OCI-LY7 (cell line): ENCODE measurements at regions not wholly inside any gene's neighbourhood (a gene's known extent, or its start where the extent isn't known, plus 50 kb on each side); places are given as distances from the start of the nearest gene placed in this dataset.

Experiments used
- BruUV-seq: library from RNA; stranded (reverse); fragments of 400-500 nt; replicated peaks from 2 replicates; lab custom pipeline; 2021; lab: Mats Ljungman, UMichigan
- CTCF ChIA-PET: fragments of 300-600 bp; sonication (Branson Sonifier 250); formaldehyde crosslinking; loops from one replicate; lab custom pipeline; 2022; ENCODE audit warnings: antibody characterized with exemption; ENCODE audit not compliant: unreplicated experiment; lab: Charles Lee
- POLR2A ChIA-PET: fragments of 300-600 bp; sonication (Branson Sonifier 250); formaldehyde crosslinking; loops from one replicate; lab custom pipeline; 2022; ENCODE audit warnings: antibody characterized with exemption; lab: Charles Lee
- DNase-seq: peaks from one replicate; pipeline ENCODE4 v3.0.0-alpha.2; 2015; ENCODE audit warnings: low spot score
- H2AFZ ChIP-seq: fragments of 200-600 bp; sonication (generic), shearing (Covaris generic); 2 replicates; pipeline ENCODE4 v1.6.1; 2014; ENCODE audit warnings: mild to moderate bottlenecking, antibody characterized with exemption, low read length, moderate library complexity
- H3K27ac ChIP-seq: fragments of 200-600 bp; sonication (generic); 2 replicates; pipeline ENCODE4 v1.5.1; 2014; ENCODE audit warnings: mixed run types, low read depth, mild to moderate bottlenecking, moderate library complexity, low read length, inconsistent platforms; ENCODE audit not compliant: poor library complexity, severe bottlenecking
- H3K36me3 ChIP-seq: fragments of 200-600 bp; sonication (generic); 2 replicates; pipeline ENCODE4 v1.6.1; 2014; ENCODE audit warnings: mild to moderate bottlenecking, antibody characterized with exemption, low read length, moderate library complexity, mixed read lengths; ENCODE audit not compliant: insufficient read depth
- H3K4me1 ChIP-seq: fragments of 200-600 bp; sonication (generic); 2 replicates; pipeline ENCODE4 v1.5.1; 2014; ENCODE audit warnings: mild to moderate bottlenecking, low read length; ENCODE audit not compliant: insufficient read depth, poor library complexity, severe bottlenecking
- H3K4me2 ChIP-seq: fragments of 200-600 bp; sonication (generic); 2 replicates; pipeline ENCODE4 v1.6.1; 2014; ENCODE audit warnings: mild to moderate bottlenecking, low read length
- H3K4me3 ChIP-seq: fragments of 200-600 bp; sonication (generic); 2 replicates; pipeline ENCODE4 v1.5.1; 2014; ENCODE audit warnings: mild to moderate bottlenecking, low read depth, low read length; ENCODE audit not compliant: poor library complexity, severe bottlenecking
- H3K79me2 ChIP-seq: fragments of 200-600 bp; sonication (generic); 2 replicates; pipeline ENCODE4 v1.6.1; 2016; ENCODE audit warnings: low read depth, mild to moderate bottlenecking, low read length, moderate library complexity, mixed read lengths; ENCODE audit not compliant: insufficient read depth
- H3K9me2 ChIP-seq: fragments of 200-600 bp; sonication (generic); 2 replicates; pipeline ENCODE4 v1.6.1; 2016; ENCODE audit warnings: mild to moderate bottlenecking, low read length, mixed read lengths; ENCODE audit not compliant: insufficient read depth
- H3K9me3 ChIP-seq: fragments of 200-600 bp; sonication (generic); 2 replicates; pipeline ENCODE4 v1.6.1; 2014; ENCODE audit warnings: mild to moderate bottlenecking, mixed run types, low read length, mixed read lengths
- H4K20me1 ChIP-seq: fragments of 200-600 bp; sonication (generic); 2 replicates; pipeline ENCODE4 v1.6.1; 2014; ENCODE audit warnings: mild to moderate bottlenecking, antibody characterized with exemption, low read length, moderate library complexity, mixed read lengths; ENCODE audit not compliant: insufficient read depth
- CTCF ChIP-seq: fragments of 200-600 bp; sonication (generic); conservative IDR thresholded peaks from 2 replicates; pipeline ENCODE4 v1.5.1; 2014; ENCODE audit warnings: mild to moderate bottlenecking, antibody characterized with exemption, low read length, moderate library complexity, mixed read lengths
- EZH2phosphoT487 ChIP-seq: fragments of 200-600 bp; sonication (generic); IDR thresholded peaks from 2 replicates; pipeline ENCODE4 v1.6.1; 2018; ENCODE audit warnings: low read depth, borderline replicate concordance, mild to moderate bottlenecking, mixed run types, antibody characterized with exemption, low read length, moderate library complexity, mixed read lengths
- intact Hi-C: fragments of 100-400 bp; cut with micrococcal nuclease; formaldehyde crosslinking; loops from one replicate; pipeline ENCODE4 v1.10.0; 2022; ENCODE audit not compliant: unreplicated experiment

GRCh38 chr2:11004199-11004598 is 92.5 kb downstream of the KCNF1 start:
- TF ChIP-seq EZH2phosphoT487: no peak
- no peak for TF ChIP-seq CTCF
- Histone ChIP-seq H2AFZ (no peak overlapping the region), H3K4me2 (no peak overlapping the region), H3K79me2 (no peaks in the 10 kb centered on the region), H3K9me2 (no peaks in the 10 kb centered on the region), H3K36me3 (no peaks in the 10 kb centered on the region), H3K4me3 (no peak overlapping the region), H3K4me1 (no peaks in the 10 kb centered on the region), H4K20me1 (no peaks in the 10 kb centered on the region), H3K9me3 (no peaks in the 10 kb centered on the region), H3K27ac (no peak overlapping the region)
- ChIA-PET POLR2A (no interaction called here), CTCF (no interaction called here)
- intact Hi-C loops: no loop called here
- no peak for DNase-seq
- no TSS peak for BruUV-seq

GRCh38 chr2:11005032-11005431 is 93.3 kb downstream of the KCNF1 start:
- no peak overlapping the region for H3K27ac ChIP-seq
- intact Hi-C loops: no loop called here
- no peaks in the 10 kb centered on the region for H3K9me3 ChIP-seq
- H3K36me3 ChIP-seq: no peaks in the 10 kb centered on the region
- TF ChIP-seq CTCF (no peak), EZH2phosphoT487 (no peak)
- H3K4me1 ChIP-seq: no peaks in the 10 kb centered on the region
- BruUV-seq: no TSS peak
- no peak overlapping the region for H3K4me3 ChIP-seq
- H3K4me2 ChIP-seq: no peak overlapping the region
- ChIA-PET CTCF (no interaction called here), POLR2A (no interaction called here)
- H4K20me1 ChIP-seq: no peaks in the 10 kb centered on the region
- H3K79me2 ChIP-seq: no peaks in the 10 kb centered on the region
- H3K9me2 ChIP-seq: no peaks in the 10 kb centered on the region
- no peak overlapping the region for H2AFZ ChIP-seq
- no peak for DNase-seq

GRCh38 chr2:11006191-11006590 is 94.5 kb downstream of the KCNF1 start:
- H3K4me3 ChIP-seq: no peak overlapping the region
- no peak overlapping the region for H2AFZ ChIP-seq
- CTCF ChIA-PET: no interaction called here
- H3K4me2 ChIP-seq: no peak overlapping the region
- no peaks in the 10 kb centered on the region for H3K4me1 ChIP-seq
- no peak for TF ChIP-seq CTCF
- TF ChIP-seq EZH2phosphoT487: no peak
- no peaks in the 10 kb centered on the region for H3K79me2 ChIP-seq
- no peaks in the 10 kb centered on the region for H3K36me3 ChIP-seq
- no peaks in the 10 kb centered on the region for H4K20me1 ChIP-seq
- BruUV-seq: no TSS peak
- H3K27ac ChIP-seq: no peak overlapping the region
- intact Hi-C loops: no loop called here
- no peaks in the 10 kb centered on the region for H3K9me3 ChIP-seq
- POLR2A ChIA-PET: no interaction called here
- no peaks in the 10 kb centered on the region for H3K9me2 ChIP-seq
- DNase-seq: no peak
